Head of caudate nucleus (tissue), 42 donors: ENCODE measurements at regions not wholly inside any gene's neighbourhood (a gene's known extent, or its start where the extent isn't known, plus 50 kb on each side); places are given as distances from the start of the nearest gene placed in this dataset.
A peak's percentile ranks its signal among the peaks of the same experiment; 100 is the strongest.
"Not testable (repeated sequence)": the region's sequence is repeated elsewhere in the genome, so short reads cannot be mapped to it uniquely, and the experiment has no call there.

ENCODE experiments used
- DNase-seq, 42 donors: peaks; one replicate each; pipeline versions ENCODE4 v3.0.0 to v3.0.0-alpha.2; 2020 to 2021; ENCODE audit warnings: mixed read lengths in 7 of 42
- intact Hi-C: fragments of 100-400 bp; cut with DNase I; formaldehyde crosslinking; loops from one replicate; pipeline ENCODE4 v1.15.0; 2022

DNA sequence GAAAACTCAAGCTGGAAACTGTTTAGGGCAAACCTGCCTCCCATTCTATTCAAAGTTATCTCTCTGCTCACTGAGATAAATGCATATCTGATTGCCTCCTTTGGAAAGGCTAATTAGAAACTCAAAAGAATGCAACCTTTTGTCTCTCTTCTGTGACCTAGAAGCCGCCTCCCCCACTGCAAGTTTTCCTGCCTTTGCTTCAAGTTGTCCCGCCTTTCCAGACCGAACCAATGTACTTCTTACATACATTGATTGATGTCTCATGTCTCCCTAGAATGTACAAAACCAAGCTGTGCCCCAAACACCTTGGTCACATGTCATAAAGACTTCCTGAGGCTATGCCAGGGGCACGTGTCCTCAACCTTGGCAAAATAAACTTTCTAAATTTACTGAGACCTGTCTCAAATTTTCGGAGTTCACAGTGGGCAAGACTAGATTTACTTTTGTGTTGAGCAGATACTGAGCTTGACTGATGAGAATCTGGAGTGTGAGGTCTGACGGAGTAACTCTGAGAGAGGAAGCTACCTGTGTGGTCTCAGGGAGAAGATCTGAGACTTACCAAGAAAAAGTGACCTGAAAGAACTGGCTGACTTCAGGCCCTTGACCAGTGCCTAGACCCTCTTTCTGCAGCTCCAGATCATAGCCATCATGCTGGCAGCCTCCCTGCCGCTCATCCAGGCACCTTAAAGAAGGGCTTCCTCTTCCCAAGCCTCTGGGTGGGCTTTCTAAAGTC, 124.7 kb upstream of the NBPF9 start:
- intact Hi-C loops: not testable (repeated sequence)

DNA sequence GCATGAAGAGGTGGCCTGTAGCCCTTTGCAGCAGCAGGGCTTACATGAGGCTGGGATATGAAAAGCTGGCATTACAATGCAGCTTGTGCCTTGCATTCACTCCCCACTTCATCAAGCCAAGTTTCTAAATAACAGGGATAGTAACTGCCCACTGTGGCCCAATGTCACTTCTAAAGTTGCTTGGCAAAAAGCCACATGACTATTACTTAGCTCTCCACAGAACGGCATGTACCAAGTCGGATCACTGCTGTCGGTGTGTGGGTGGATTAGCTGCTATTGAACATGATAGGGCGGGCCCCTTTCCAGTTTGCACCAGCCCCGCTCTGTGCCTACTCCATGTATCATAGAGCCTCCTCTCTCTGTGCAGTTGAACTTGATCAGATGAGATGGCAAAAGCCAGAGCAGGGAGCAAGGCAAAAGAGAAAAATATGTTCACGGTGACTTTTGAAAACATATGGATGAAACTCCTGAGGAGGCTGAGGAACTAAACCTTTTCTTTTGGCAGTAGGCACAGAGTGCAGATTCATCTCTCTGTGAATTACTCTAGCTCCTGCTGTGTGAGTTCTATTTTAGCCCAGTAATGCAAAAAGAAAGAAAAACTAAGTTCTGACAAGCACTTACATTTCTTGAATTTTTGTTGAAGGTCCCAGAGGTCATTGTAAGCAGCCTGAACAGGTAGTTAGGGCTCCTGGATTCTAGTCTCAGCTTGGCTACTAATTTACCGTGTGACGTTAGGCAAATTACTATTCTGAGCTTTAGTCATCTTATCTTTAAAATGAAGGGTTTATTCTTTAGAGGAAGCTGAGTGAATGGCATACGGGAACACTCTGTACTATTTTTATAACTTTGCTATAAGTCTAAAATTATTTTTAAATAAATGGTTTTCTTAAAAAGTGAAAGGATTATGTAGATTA, 125.6 kb upstream of the NBPF9 start:
- intact Hi-C loops, DNase-seq: not testable (repeated sequence)

More for the DNA sequence above, 124.7 kb upstream of the NBPF9 start:
- DNase-seq: not testable (repeated sequence)

DNA sequence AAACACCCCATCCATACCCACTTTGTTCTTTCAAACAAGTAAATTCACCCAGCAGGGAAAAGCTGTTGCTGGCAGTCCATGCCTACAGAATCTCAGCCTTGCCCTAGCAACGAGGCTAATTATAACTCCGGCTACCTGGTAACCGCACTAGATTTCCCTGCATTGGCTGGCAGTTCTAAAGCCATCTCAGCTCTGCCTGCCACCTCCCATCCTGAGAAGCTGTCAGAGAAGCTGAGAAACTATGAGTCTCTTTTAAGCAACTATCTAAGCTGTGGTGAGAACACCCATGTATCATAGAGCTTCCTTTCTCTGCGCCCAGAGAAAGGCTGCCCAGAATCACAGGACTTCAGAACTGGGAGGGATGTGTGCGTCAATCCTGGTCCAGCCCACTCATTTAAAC, 126.5 kb upstream of the NBPF9 start:
- peak in 40 of 42 donors; percentile 3 to 74 (median 32) for DNase-seq
- intact Hi-C loops: not testable (repeated sequence)

DNA sequence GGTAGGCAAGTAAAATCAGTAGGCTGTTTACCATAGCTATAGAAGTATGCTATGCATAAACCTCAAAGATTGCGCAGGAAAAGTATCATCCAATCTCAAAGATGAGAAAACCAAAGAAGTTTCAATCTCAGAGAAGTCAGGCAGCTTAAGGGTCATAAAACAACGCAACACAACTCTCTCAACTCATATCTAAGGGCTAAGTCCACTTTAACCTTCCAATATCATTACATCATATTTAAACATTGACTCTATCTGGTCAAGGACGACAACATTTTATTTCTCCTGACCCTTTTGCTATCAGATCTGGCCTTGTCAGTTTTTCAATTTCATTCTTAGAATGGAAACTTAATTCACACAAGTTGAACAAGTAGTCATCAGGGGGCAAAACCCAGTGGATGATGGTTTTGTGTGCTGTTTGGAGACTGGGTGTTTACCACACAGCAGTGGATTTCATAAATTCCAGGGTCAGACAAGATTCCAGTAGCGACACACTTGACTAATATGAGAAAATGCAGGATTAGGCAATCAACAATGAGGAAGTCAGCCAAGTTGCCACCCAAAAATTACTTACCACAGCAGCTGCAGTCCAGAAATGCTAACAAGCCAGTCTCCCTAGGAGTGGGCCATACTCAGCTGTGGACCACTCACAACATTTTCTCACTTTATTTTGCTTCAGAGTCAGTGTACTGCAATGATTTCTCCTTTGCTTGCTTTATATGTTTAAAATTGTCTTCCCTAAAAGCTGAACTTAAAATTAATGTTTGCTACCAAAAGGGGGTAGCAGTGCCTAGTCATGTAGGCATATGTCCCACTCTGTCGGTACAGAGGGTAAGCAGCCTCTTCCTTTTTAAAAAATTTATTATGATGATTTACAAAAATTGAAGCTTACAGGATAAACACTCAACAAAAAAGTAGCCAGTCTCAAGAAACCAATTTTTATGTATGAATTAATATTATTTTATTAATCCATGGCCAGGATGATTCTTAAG, 131.9 kb upstream of the NBPF9 start:
- DNase-seq, intact Hi-C loops: not testable (repeated sequence)

DNA sequence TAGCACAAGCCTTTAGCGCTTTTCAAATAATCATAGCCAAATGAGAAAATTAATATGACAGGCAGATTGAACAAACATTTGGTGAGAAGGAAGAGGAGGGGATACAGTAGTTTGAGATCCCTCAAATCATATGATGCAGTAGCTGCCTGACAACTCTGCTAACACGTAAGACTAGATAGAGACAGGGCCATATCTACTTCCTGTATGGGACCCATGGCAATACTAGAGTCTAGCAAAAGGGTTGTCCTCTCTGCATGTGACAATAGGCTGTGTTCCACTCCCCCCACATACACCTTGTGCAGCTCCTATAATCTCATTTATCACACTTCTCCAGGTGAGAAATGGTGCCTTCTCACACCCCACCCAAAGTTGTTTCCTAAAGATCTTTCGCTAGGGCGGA, 134.2 kb upstream of the NBPF9 start:
- DNase-seq, intact Hi-C loops: not testable (repeated sequence)

DNA sequence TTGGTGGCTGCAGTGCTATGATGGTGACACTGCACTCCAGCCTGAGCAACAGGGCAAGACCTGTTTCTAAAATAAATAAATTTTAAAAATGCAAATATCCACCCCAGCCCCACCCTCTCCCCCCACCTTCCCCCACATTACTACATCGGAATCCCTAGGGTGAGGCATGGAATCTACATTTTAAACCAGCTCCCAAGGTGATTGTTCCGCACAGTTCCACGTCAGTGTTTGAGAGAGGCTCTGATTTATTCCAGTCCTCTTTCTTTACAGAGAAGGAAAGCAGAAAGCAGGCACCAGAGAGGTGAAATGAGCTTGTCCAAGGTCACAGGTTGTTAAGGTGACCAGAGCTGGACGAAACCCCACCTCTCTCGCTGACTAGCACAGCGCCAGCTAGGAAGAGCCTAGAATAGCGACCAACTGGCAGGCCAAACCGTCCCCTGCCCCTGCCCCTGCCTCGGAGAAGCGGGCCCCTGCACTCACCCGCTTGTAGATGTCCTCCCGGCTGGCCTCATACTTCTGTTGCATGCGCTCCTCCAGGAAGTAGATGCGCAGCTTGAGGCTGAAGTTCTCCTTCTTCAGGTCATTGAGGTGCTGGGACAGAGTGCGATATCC, 136.7 kb upstream of the NBPF9 start:
- intact Hi-C loops, DNase-seq: not testable (repeated sequence)

DNA sequence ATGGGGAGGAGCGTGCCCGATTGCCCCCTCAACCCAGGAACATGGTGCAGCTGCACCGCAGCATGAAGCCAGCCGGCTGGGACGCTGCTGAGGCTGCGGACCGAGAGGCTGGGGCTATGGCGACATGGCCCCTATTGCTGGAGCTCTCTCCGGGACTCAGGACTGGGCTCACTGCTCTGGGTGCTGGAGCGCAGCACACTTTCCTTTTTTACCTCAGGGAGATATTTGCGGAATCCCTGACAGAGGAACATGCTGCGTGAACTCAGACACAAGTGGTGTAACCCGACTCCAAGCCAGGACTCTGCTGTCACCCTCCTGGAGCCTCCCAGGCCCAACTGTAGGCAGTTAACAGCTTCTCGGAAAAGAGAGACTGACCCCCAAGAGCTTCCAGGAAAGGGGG, 137.2 kb upstream of the NBPF9 start:
- DNase-seq, intact Hi-C loops: not testable (repeated sequence)

DNA sequence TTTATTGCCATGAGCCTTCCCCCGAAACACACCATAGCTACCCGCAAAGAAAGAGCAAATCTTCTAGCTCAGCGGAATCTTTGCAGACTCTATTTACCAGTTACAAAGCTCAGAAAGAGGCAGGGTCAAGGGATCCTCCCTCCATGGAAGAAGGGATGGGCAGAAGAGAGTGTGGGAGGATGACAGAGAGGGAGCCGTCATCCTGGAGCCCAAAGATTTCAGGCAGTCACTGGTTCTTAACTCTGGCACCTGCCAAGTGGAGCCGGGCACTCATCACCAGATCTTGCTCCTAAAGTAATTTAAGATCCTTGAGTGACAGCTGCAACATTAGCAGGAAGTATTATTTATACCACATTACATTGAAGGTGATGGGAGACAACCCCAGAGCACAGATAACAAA, 137.9 kb upstream of the NBPF9 start:
- intact Hi-C loops, DNase-seq: not testable (repeated sequence)

DNA sequence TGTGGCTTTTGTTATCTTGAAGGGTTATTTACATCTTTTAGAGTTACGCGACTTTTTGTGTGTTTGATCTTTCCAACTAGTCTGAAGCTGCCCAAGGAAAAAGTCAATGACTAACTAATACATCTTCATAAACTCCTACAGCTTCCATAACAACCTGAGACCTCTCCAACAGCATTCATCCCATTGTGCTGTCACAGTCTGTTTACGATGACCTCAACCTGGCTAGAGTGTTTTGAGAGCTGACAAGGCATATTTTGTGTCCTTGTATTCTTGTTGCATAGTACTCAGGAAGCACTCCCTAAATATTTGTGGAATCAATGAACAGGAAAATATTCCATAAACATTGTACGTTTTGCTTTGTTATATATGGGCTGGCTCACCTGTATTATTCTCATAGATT, 140.2 kb upstream of the NBPF9 start:
- intact Hi-C loops, DNase-seq: not testable (repeated sequence)

DNA sequence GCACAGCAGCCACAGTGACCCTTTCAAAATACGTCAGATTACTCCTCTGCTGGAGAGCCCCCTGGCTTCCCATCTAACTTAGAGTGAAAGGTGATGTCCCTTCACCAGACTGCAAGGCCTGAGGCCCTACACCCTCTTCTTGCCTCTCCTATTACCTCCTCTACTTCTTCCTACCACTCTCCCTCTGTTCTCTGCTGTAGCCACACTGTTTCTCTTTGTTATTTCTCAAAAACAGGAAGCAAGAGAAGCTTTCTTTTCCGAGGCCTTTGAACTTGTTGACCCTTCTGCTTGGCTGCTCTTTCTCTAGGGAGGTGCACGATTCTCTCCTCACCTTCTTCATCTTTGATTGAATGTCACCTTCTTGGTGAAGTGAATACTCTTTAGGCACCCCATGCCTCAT, 141.3 kb upstream of the NBPF9 start:
- intact Hi-C loops, DNase-seq: not testable (repeated sequence)

DNA sequence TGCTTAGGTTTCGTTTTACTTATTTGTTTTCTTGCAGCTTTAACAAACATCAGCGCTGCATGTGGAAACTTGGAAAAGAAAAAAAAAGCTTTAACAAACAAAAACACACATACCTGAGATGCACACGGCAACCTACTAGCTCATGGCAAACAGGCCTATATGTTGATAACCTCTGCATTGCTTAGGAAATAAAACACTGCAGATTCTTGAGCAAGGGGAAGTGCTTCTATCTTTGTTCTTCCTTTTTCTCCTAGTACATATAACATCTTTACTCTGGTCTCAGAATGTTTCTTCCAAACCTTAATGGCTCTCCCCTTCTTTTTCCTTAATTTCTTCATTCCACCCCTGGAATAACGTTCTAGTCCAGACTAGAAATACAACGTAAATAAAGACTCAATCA, 142.9 kb upstream of the NBPF9 start:
- intact Hi-C loops, DNase-seq: not testable (repeated sequence)

DNA sequence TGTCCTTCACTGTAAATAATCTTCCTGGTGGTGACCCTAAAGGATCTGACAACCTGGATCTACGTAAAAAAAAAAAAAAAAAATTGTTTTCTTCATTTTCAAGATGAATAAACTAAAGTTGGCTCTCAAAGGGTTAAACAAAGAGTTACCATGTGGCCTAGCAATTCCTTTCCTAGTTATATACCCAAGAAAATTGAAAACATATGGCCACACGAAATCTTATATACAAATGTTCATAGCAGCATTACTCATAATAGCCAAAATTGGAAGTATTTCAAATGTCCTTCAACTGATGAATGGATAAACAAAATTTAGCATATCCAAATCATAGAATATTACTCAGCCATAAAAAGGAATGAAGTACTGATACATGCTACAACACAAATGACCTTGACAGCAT, 145.3 kb upstream of the NBPF9 start:
- intact Hi-C loops, DNase-seq: not testable (repeated sequence)

DNA sequence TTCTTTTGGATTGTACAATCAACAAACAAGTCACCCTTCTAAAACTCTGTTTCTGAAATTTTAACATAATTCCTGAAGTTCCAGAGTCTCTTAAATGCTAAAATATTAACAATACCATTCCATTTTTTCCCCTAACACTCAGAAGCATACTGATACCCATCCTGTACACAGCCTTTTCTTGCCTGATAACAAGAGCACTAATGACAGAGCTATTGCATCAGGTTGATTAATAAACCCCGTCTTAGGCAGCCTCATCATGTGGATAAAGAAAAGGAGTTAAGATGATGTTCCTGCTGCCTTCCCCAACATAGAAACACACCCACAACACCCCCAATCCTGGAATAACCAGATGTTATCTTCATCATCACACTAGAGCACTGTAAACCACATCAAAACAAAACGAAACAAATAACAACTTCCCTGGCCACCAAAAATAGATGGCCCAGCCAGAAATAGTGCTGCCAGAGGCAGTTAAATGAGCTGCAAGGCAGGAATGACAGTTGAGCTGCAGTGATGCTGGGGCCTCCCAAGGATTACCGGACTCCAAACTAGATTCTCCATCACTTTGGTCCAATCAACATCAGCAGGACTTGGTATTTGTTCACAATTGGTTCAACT, 146.6 kb upstream of the NBPF9 start:
- intact Hi-C loops, DNase-seq: not testable (repeated sequence)

DNA sequence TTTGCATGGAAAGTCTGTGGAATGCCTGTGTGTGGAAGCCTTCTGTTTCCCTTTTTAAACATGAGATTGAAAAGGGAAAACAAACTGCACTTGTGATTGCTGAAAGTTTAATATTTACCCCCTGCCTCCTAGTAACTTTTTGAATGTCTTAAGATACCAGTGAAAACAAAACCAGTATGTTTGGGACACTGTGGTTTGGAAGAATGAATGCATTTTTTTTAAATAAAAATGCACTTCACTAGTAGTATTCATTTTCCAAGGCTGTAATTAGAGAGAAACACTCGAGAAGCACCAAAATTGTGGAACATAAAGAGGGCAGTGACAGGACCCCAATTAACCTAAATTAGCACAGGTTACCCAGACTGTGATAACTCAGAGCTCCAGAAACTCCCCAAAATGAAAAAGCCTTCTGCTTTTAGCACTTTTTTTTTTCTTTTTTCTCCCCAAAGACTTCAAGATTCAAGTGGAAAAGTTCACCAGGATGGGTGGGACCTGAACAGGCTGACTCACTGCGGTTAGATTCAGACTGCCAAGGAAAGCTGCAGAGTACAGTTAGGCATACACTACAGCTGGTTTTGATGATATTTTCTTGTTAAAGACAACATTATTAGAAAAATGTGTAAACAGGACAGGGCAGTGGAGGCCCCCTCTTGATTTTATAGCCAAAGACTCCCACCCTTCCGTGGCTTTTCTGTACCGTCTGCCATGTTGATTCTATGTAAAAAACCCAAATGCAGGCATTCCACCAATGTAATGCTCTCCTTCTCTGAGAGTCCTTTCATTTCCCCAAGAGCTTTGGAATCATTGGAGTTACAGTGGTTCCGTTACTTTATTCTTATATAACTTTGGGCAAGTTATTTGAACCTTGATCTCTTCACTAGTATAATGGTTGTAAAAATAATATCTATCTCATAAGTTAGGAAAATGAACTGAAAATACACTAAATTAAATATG, 151.8 kb upstream of the NBPF9 start:
- intact Hi-C loops, DNase-seq: not testable (repeated sequence)

DNA sequence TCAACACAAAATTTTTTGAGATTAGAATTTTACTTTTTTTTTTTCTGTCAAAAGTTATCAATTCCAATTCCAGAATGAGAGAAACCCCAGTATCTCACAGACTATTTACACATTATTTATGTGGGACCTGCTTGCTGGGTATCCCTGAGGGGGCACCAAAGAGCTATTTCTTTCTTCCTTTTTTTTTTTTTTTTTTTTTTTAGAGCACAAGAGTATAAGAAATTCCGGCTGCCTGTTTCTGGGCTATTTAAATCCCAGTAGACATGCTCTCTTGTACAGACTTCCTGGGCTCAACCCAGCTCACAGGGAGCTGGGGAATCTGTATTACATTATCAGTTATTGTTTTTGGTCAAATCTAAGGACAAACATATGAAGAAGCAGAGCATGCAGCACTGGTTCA, 156.9 kb upstream of the NBPF9 start:
- DNase-seq, intact Hi-C loops: not testable (repeated sequence)

DNA sequence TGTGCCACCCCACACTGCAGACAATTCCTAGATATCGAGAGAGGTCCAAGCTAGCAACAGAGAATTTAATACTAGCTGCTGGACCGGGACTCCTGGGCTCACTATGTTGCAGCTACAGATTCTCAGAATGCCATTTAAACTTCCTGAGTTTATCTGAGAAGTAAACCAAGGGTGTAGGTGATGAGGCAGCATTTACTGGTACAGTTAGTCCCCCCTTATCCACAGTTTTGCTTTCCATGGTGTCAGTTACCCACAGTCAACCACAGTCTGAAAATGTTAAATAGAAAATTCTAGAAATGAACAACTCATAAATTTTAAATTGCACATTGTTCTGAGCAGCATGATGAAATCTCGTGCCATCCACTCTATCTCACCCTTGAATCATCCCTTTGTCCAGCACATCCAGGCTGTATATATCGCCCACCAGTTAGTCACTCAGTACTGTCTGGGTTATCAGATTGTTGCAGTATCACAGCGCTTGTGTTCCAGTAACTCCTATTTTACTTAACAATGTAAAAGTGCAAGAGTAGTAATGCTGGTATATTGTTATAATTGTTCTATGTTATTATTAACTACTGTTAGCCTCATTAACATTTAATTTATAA, 157.5 kb upstream of the NBPF9 start:
- peak in 1 of 42 donors; percentile 1 for DNase-seq
- intact Hi-C loops: not testable (repeated sequence)
